GM18505 (cell line): ENCODE measurements at regions not wholly inside any gene's neighbourhood (a gene's known extent, or its start where the extent isn't known, plus 50 kb on each side); places are given as distances from the start of the nearest gene placed in this dataset.

Experiments
- ATAC-seq: cut with Tn5 transposase; IDR thresholded peaks from one replicate; pipeline ENCODE4 v1.9.1; 2021; ENCODE audit not compliant: unreplicated experiment
- POLR2A ChIP-seq: IDR thresholded peaks from 4 replicates; pipeline ENCODE4 v1.6.1; 2011; ENCODE audit warnings: borderline replicate concordance; ENCODE audit not compliant: insufficient read depth, insufficient read length; ENCODE audit errors: extremely low read depth

- no peak for TF ChIP-seq POLR2A
- no peak for ATAC-seq
These were observed 215.5 kb upstream of the BCOR start for GRCh38 chrX:40313269-40313668.

GRCh38 chrX:40310447-40310846 lies 212.7 kb upstream of the BCOR start:
- TF ChIP-seq POLR2A, result no peak
- no peak for ATAC-seq

GRCh38 chrX:40310016-40310415 lies 212.3 kb upstream of the BCOR start:
- ATAC-seq, result no peak
- no peak for TF ChIP-seq POLR2A

DNA sequence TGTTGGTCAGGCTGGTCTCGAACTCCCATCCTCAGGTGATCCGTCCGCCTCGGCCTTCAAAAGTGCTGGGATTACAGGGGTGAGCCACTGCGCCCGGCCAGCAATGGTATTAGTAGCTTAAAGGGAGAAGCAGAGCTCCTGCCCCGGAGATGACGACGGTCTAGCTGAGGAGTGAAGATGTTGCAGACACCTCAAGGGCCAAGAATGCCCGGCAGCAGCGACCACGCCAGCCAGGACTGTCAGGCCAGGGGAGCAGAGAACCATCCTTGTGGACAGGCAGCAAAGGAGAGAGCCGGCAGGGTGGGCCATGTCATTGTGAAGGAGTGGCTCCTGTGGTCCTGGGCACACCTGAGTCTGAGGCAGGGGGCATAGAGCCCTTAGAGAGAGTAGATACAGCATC lies 210.1 kb upstream of the BCOR start:
- no peak for TF ChIP-seq POLR2A
- ATAC-seq, result no peak

- TF ChIP-seq POLR2A, result no peak
- no peak for ATAC-seq
These were observed 206.4 kb upstream of the BCOR start for GRCh38 chrX:40304115-40304514.

DNA sequence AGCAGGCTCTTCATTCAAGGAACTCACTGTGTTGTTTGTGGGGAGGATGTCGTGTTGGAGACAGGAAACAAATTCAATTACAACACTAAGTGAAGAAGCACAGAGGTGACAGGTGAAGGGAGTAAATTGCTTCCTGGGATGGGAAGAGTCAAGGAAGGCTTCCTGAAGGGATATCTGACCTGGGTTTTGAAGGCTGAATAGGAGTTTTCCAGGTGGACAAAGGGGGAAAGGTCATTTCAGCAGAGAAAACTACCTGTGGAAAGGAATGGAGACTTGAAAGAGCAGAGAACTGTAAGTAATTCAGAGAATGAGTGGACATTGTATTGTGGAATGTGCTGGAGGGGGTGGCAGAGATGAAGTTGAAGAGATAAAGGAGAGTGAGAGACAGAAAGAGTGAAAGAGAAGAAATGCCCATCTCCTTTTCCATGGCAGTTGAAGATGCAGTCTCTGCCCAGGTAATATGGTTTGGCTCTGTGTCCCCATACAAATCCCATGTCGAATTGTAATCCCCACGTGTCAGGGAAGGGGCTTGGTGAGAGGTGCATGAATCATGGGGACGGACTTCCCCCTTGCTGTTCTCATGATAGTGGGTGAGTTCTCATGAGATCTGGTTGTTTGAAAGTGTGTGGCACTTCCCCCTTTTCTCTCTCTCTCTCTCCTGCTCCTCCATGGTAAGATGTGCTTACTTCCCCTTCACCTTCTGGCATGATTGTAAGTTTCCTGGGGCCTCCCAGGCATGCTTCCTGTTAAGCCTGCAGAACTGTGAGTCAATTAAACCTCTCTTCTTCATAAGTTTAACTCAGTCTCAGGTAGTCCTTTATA lies 205.7 kb upstream of the BCOR start:
- no peak for ATAC-seq
- no peak for TF ChIP-seq POLR2A

- no peak for TF ChIP-seq POLR2A
- ATAC-seq, result no peak
These were observed 202.6 kb upstream of the BCOR start for GRCh38 chrX:40300286-40300890.

- ATAC-seq, result no peak
- no peak for TF ChIP-seq POLR2A
These were observed 201.9 kb upstream of the BCOR start for GRCh38 chrX:40299641-40300046.

GRCh38 chrX:40298572-40299479 lies 201.1 kb upstream of the BCOR start:
- no peak for TF ChIP-seq POLR2A
- ATAC-seq, result no peak

DNA sequence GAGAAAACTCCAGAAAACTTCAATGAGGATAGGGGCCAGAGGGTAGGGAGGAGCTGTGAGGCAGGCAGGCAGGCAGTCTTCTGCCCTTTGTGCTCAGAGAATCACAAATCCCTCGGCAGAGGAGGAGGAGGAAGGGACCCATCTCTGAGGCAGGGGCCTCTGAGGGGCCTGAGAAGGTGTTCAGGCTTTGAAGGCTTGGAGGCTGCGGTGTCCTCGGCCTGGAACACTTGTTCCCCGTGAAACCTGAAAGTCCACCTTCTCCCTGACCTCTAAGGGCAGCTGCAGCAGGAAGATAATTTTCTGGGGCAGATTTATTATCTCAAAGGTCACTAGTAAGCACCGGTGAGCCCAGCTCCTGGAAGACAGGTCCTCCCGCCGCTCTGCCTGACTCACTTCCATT lies 200.3 kb upstream of the BCOR start:
- ATAC-seq, result no peak
- no peak for TF ChIP-seq POLR2A

GRCh38 chrX:40291553-40291952 lies 193.8 kb upstream of the BCOR start:
- no peak for ATAC-seq
- TF ChIP-seq POLR2A, result no peak

GRCh38 chrX:40290517-40290916 lies 192.8 kb upstream of the BCOR start:
- TF ChIP-seq POLR2A, result no peak
- no peak for ATAC-seq

DNA sequence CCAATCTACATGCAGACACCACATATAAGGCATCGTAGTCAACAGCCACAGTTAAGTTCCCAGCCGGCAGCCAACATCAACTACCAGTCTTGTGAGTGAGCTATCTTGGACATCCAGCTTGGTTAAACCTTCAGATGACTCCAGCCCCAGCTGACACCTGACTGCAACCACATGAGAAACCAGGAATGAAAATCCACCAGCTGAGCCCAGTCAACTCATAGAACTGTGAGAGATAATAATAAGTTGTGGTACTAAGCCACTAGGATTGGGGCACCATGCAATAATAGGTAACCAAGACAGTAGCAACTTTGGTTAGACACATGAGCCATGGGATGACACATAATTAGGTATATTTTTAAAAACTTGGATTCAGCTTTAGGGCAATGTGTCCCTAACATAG lies 188.1 kb upstream of the BCOR start:
- no peak for ATAC-seq
- no peak for TF ChIP-seq POLR2A
